Prostate gland (tissue), 2 donors: ENCODE measurements at regions not wholly inside any gene's neighbourhood (a gene's known extent, or its start where the extent isn't known, plus 50 kb on each side); places are given as distances from the start of the nearest gene placed in this dataset.

Experiments
- DNase-seq: peaks from one replicate; pipeline ENCODE4 v3.0.0-alpha.2; 2019; ENCODE audit warnings: low spot score
- H3K27ac ChIP-seq, 2 donors: fragments of 200-600 bp; sonication (generic); 2 replicates each; pipeline ENCODE4 v1.5.1; 2017 to 2019
- H3K27me3 ChIP-seq: fragments of 200-600 bp; sonication (generic); replicated peaks from 2 replicates; pipeline ENCODE4 v1.5.1; 2019; ENCODE audit not compliant: insufficient read depth
- H3K36me3 ChIP-seq, 2 donors: fragments of 200-600 bp; sonication (generic); 1 replicate in 1 of 2; 2 replicates in 1 of 2; pipeline versions ENCODE4 v1.5.1 to v1.8.1; 2017 to 2019
- H3K4me1 ChIP-seq: fragments of 200-600 bp; sonication (generic); replicated peaks from 2 replicates; pipeline ENCODE4 v1.5.1; 2019
- H3K4me3 ChIP-seq, 2 donors: fragments of 200-600 bp; sonication (generic); 2 replicates each; pipeline ENCODE4 v1.5.1; 2017 to 2019
- H3K9me3 ChIP-seq: fragments of 200-600 bp; sonication (generic); 2 replicates; pipeline ENCODE4 v1.5.1; 2017
- CTCF ChIP-seq, 4 experiments: fragments of 200-600 bp in 2 of 4; fragments of 450-650 bp in 2 of 4; sonication (generic) in 2 of 4; IDR thresholded peaks; 1 replicate in 3 of 4; 2 replicates in 1 of 4; pipeline ENCODE4 v1.5.1; 2016 to 2019; ENCODE audit warnings: antibody characterized with exemption in 4 of 4, mild to moderate bottlenecking in 2 of 4, moderate library complexity in 2 of 4
- POLR2A ChIP-seq: fragments of 450-650 bp; IDR thresholded peaks from one replicate; pipeline ENCODE4 v1.6.1; 2016; ENCODE audit warnings: antibody characterized with exemption, mild to moderate bottlenecking
- POLR2AphosphoS5 ChIP-seq: sonication (generic); formaldehyde crosslinking; IDR thresholded peaks from one replicate; pipeline ENCODE4 v1.6.1; 2017; ENCODE audit warnings: antibody characterized with exemption
- WGBS: methylation state at CpG from one replicate; pipeline ENCODE4 v1.1.5; 2018; 5-methylcytosine and 5-hydroxymethylcytosine counted together
- intact Hi-C: fragments of 100-400 bp; cut with DNase I; formaldehyde crosslinking; loops from one replicate; pipeline ENCODE4 v1.14.2; 2022

GRCh38 chr6:78614961-78615360 lies 252.4 kb upstream of the IRAK1BP1 start:
- no peaks in the 10 kb centered on the region for H3K4me1 ChIP-seq
- intact Hi-C loops: no loop called here
- no peak for TF ChIP-seq CTCF (IDR thresholded peaks at IDR 0.05)
- TF ChIP-seq POLR2AphosphoS5: no peak
- TF ChIP-seq POLR2A: no peak
- H3K27me3 ChIP-seq: no peaks in the 10 kb centered on the region
- H3K36me3 ChIP-seq: no peaks in the 10 kb centered on the region
- no peaks in the 10 kb centered on the region for H3K9me3 ChIP-seq
- no peak overlapping the region for H3K4me3 ChIP-seq
- DNase-seq: no peak
- WGBS: 61% methylated on average over 1 of the region's 1 CpG
- no peak overlapping the region for H3K27ac ChIP-seq

GRCh38 chr6:78615430-78615904 lies 251.9 kb upstream of the IRAK1BP1 start:
- no peaks in the 10 kb centered on the region for H3K36me3 ChIP-seq
- no peak for DNase-seq
- no peaks in the 10 kb centered on the region for H3K27me3 ChIP-seq
- no peaks in the 10 kb centered on the region for H3K4me1 ChIP-seq
- no peak for TF ChIP-seq CTCF (IDR thresholded peaks at IDR 0.05)
- no peak for TF ChIP-seq POLR2AphosphoS5
- no peak for TF ChIP-seq POLR2A
- intact Hi-C loops: no loop called here
- H3K4me3 ChIP-seq: no peak overlapping the region
- WGBS: 77% methylated on average over 1 of the region's 1 CpG
- no peak overlapping the region for H3K27ac ChIP-seq
- H3K9me3 ChIP-seq: no peaks in the 10 kb centered on the region

GRCh38 chr6:78618970-78619369 lies 248.4 kb upstream of the IRAK1BP1 start:
- intact Hi-C loops: no loop called here

GRCh38 chr6:78623554-78623953 lies 243.8 kb upstream of the IRAK1BP1 start:
- H3K36me3 ChIP-seq: no peaks in the 10 kb centered on the region
- H3K4me3 ChIP-seq: no peak overlapping the region
- intact Hi-C loops: no loop called here
- no peaks in the 10 kb centered on the region for H3K4me1 ChIP-seq
- H3K27me3 ChIP-seq: no peaks in the 10 kb centered on the region
- no peak for DNase-seq
- H3K27ac ChIP-seq: no peak overlapping the region
- no peak for TF ChIP-seq POLR2A
- TF ChIP-seq CTCF (IDR thresholded peaks at IDR 0.05): no peak
- TF ChIP-seq POLR2AphosphoS5: no peak
- H3K9me3 ChIP-seq: no peaks in the 10 kb centered on the region

More at GRCh38 chr6:78618970-78619369, 248.4 kb upstream of the IRAK1BP1 start:
- no peaks in the 10 kb centered on the region for H3K27me3 ChIP-seq
- no peaks in the 10 kb centered on the region for H3K4me1 ChIP-seq
- WGBS: 13% methylated on average over 2 of the region's 2 CpGs
- no peaks in the 10 kb centered on the region for H3K9me3 ChIP-seq
- no peaks in the 10 kb centered on the region for H3K36me3 ChIP-seq
- H3K4me3 ChIP-seq: no peak overlapping the region
- DNase-seq: no peak
- TF ChIP-seq CTCF (IDR thresholded peaks at IDR 0.05) (no peak), POLR2A (no peak), POLR2AphosphoS5 (no peak)
- H3K27ac ChIP-seq: no peak overlapping the region

GRCh38 chr6:78629154-78629721 lies 238.1 kb upstream of the IRAK1BP1 start:
- Histone ChIP-seq H3K9me3 (no peaks in the 10 kb centered on the region), H3K4me3 (peak overlapping the region; percentile 14 to 19), H3K36me3 (no peaks in the 10 kb centered on the region), H3K27me3 (no peaks in the 10 kb centered on the region), H3K27ac (no peak overlapping the region), H3K4me1 (no peaks in the 10 kb centered on the region)
- 23% methylated on average over 27 of the region's 27 CpGs for WGBS
- no peak for TF ChIP-seq POLR2AphosphoS5
- TF ChIP-seq CTCF (IDR thresholded peaks at IDR 0.05): no peak
- no peak for TF ChIP-seq POLR2A
- peak; percentile 4 for DNase-seq
- intact Hi-C loops: no loop called here
